Fibroblast of mammary gland (primary cell): ENCODE measurements at regions not wholly inside any gene's neighbourhood (a gene's known extent, or its start where the extent isn't known, plus 50 kb on each side); places are given as distances from the start of the nearest gene placed in this dataset.
"Not testable (repeated sequence)": the region's sequence is repeated elsewhere in the genome, so short reads cannot be mapped to it uniquely, and the experiment has no call there.

Experiments
- DNase-seq: peaks from one replicate; pipeline ENCODE4 v3.0.0-alpha.2; 2010; ENCODE audit warnings: low read depth
- H3K4me3 ChIP-seq: 2 replicates; pipeline ENCODE4 v1.5.1; 2011; ENCODE audit warnings: low read depth, mild to moderate bottlenecking, low read length, moderate library complexity; ENCODE audit not compliant: control insufficient read depth
- CTCF ChIP-seq: conservative IDR thresholded peaks from 2 replicates; pipeline ENCODE4 v1.5.1; 2011; ENCODE audit warnings: low read depth, low read length, inconsistent platforms; ENCODE audit not compliant: control insufficient read depth, insufficient read depth

GRCh38 chr14:43308421-43309110 lies 1198.5 kb downstream of the FSCB start:
- no peak overlapping the region for H3K4me3 ChIP-seq
- no peak for TF ChIP-seq CTCF

GRCh38 chr14:43307836-43308235 lies 1199.2 kb downstream of the FSCB start:
- DNase-seq = no peak
- H3K4me3 ChIP-seq = no peak overlapping the region
- no peak for TF ChIP-seq CTCF

More at GRCh38 chr14:43308421-43309110, 1198.5 kb downstream of the FSCB start:
- no peak for DNase-seq

- no peak overlapping the region for H3K4me3 ChIP-seq
- no peak for TF ChIP-seq CTCF
- no peak for DNase-seq
Measured at GRCh38 chr14:43306053-43306452, 1201.0 kb downstream of the FSCB start.

- no peak for TF ChIP-seq CTCF
- DNase-seq = no peak
- H3K4me3 ChIP-seq = no peak overlapping the region
Measured at GRCh38 chr14:43297794-43298193, 1209.3 kb downstream of the FSCB start.

- H3K4me3 ChIP-seq, DNase-seq: not testable (repeated sequence)
Measured at GRCh38 chr14:43296061-43296460, 1211.0 kb downstream of the FSCB start.

- no peak for DNase-seq
- H3K4me3 ChIP-seq = no peak overlapping the region
- no peak for TF ChIP-seq CTCF
Measured at GRCh38 chr14:43285575-43285974, 1221.5 kb downstream of the FSCB start.

- TF ChIP-seq CTCF = no peak
- no peak overlapping the region for H3K4me3 ChIP-seq
- DNase-seq = no peak
Measured at GRCh38 chr14:43260056-43260455, 1247.0 kb downstream of the FSCB start.
